ENCODE measurements at regions not wholly inside any gene's neighbourhood (a gene's known extent, or its start where the extent isn't known, plus 50 kb on each side); places are given as distances from the start of the nearest gene placed in this dataset.

- DNase-seq (ENCODE audit: low read depth): no peak
Observed at GRCh38 chr6:14918200-14918907, 327.5 kb upstream of the JARID2 start.

DNA sequence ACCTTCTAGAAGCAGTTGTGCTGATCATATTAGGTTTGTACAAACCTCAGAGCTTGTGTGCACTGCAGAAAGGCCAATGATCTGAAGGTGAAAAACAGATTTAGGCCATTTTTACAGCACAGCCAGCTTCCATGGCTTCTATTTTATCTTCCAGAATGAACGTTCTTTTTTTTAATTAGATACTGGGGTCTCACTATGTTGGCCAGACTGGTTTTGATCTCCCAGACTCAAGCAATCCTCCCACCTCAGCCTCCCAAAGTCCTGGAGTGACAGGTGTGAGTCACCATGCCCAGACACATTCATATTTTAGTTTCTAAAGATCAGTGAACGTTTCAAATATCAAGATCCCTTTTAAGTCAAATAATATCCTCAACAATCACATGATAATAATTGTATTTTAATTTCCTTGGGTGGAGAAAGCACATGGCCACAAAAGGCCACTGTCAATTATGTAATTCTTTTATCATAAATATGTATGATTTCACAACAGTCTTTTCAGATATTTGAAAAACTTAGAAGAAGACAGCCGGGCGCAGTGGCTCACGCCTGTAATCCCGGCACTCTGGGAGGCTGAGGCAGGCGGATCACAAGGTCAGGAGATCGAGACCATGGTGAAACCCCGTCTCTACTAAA is 326.7 kb upstream of the JARID2 start:
- no peak for DNase-seq (ENCODE audit: low read depth)

DNA sequence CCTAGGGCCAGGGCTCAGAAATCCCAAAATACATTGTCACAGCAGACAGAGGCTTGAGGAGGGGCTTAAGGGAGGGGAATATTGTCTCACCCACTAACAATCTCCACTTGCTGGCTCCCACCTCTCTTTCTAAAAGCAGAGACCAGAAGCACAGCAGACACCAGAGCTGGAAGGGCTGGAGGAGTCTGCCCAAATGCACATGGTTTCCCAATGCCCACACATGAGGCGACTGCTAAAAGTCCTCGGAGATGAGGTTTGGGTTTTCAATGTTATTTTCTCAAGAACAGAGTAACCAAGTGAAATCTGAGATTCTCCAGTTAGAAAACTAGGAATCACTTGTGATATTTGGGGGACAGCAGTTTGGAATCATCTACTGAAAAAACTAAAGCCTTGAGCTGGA is 325.6 kb upstream of the JARID2 start:
- DNase-seq (ENCODE audit: low read depth): no peak

GRCh38 chr6:14921170-14921569 is 324.7 kb upstream of the JARID2 start:
- no peak for DNase-seq (ENCODE audit: low read depth)

DNA sequence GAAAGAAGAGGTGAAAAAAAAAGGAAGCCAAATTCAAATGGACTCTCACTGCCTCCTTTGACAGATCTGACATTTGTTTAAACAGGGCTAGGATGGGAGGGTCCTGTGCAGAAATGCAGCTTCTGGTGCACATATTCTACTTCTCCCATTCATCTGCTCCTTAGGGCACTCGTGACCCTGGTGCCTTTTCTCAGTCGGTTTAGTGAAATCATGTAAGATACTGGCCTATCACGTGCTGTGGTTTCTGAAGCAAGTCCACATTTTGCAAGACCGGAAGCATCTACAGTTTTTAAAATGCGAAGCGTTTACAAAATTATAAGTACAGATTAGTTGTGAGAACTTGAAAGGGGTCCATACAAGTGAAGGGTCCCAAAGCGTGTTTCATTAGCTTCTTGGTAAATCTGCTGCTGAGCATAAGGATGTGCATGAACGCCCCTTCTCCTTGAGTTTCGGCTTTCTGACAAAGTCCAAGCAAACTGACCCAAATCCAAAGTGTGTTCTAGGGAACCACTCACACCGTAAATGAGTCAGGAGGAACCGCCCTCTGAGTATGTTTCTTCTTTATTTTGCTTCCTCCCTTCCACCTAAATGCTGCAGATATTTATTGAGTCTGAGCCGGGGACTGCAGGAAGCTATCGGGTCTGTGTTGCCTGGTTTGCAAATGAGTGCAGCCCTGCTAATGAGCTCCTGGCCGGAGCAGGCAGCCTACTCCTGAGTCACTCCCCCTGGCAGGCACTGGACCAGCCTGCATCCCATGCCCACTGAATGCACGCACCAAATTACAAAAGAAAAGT is 323.8 kb upstream of the JARID2 start:
- DNase-seq (ENCODE audit: low read depth): no peak

GRCh38 chr6:14922706-14923460 is 323.0 kb upstream of the JARID2 start:
- DNase-seq (ENCODE audit: low read depth): no peak

DNA sequence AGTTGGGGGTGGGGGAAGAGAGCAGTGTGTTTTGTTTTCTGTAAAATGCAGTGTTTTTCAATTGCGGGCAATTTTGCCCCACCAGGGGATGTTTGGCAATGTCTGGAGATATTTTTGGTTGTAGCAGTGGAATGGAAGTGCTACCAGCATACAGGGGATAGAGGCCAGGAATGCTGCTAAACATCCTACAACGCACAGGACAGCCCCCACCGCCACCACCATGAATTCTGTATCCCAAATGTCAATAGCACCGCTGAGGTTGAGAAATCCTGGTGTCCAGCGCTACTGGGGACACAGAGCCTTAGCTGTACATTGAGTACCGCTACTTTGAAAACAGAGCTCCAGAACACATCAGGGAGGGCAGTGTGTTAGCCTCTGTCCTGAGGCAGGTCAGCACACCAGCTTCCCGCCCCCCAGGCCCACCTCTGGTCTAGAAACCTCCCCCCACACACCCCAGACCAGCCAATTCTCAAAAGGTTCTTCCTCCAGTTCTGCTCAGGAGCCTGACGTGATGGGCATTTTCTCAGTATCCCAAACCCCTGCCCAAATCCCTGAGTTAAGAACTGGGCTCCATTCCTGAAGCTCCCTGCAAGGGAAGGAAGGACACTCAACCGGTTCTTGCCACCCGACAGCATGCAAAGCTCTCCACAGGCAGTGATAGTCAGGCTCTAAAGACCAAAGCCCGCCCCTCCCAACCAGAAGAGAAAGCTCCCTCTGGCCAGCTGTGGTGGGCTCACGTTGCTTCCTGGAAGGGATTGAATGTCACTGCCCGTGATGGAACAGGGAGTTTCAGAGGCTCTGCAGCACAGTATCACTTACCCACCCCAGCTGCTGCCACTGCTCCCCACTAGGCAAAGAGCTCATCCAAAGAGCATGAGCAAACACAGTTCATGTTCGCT is 321.5 kb upstream of the JARID2 start:
- DNase-seq (ENCODE audit: low read depth): no peak

DNA sequence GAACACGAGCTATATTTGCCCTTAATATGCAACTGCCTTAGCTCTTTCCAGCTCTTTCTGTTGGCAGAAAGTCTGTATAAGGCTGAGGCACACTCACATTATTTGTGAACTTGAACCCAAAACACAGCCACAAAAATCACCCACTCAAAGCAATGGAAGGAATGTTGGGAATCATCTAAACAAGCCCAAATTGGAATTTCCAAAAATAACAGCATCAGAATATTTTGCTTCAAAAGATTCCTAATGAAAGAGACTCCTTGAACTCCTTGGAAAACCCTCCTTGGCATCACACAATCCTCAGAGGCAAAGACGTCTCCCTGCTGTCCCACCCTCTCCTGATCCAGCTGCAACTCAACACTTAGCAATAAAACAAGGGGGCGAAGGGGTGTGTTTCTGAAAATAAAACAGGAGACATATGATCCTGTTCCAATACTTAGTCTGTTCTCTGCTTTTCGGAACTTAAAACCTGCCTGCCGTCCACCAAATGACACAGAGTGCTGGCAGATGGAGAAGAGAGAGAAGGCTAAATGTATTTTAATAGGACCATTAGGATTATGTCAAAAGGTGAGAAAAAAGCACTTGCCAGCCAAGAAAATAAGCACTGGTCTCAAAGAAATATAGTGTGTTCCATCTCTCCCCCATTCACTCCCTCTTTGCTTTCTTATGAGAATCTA is 320.7 kb upstream of the JARID2 start:
- DNase-seq (ENCODE audit: low read depth): no peak

GRCh38 chr6:14925699-14926026 is 320.2 kb upstream of the JARID2 start:
- DNase-seq (ENCODE audit: low read depth): no peak

- no peak for DNase-seq (ENCODE audit: low read depth)
Observed at GRCh38 chr6:14927398-14927797, 318.5 kb upstream of the JARID2 start.

DNA sequence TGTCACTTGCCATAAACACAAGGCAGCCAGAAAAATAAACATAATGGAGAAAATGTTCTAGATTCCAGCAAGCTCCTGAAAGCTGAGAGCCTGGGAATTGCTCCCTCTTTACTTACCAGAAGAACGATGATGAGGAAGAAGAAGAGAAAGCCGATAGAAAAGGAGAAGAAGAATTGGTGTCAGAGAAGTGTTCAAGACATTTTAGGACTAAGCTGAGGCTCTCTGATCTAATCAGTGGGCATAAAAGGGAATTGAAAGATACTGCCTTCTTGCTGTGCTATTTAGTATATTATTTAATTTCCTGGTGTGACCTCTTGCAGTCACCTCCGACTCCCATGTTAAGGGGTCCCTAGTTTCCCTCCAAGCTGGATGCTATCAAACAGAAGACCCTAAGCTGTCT is 316.6 kb upstream of the JARID2 start:
- no peak for DNase-seq (ENCODE audit: low read depth)

DNA sequence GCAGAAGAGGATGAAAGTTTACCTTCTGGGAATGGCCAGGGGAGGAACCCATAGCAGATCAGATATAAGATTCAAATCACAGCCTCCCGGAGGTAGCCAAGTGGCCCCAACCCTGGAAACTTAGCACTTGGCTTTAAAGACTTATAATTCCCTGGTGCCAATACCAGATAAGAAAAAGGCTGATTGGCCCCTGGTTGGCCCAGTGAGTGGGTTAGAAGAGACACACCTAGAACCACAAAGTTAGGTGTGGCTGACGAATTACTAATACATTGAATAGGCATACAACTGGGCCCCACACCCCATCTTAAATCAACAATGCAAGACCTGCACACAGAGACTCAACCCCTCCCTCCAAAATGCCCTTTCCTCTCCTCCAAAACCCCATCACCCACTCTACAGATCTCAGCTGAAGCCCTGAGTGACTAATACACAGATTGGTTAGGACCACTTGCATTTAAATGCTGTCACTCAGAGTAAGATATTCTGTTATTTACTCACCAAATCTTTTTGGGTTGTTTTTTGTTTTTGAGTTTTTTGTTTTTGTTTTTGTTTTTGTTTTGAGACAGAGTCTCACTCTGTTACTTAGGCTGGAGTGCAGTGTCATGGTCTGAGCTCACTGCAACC is 315.4 kb upstream of the JARID2 start:
- DNase-seq (ENCODE audit: low read depth): no peak

- no peak for DNase-seq (ENCODE audit: low read depth)
Observed at GRCh38 chr6:14932485-14933182, 313.2 kb upstream of the JARID2 start.

DNA sequence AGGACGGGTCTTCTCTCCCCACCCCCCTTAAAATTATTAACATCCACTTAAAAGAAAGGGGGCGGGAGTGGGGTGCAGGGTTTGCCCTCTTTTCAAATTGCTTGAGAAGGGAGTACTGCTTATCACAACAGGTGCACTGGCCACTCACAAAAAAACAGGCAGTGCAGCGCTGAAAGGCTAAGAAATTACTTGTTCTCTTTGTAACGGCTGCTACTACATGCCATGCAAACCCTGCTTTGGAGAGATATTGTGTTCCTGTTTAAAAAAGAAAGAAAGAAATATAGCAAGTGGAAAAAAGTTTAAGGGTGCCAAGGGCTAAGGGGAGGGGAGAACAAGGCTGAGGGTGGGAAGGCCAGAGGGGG is 312.7 kb upstream of the JARID2 start:
- DNase-seq (ENCODE audit: low read depth): no peak

- no peak for DNase-seq (ENCODE audit: low read depth)
Observed at GRCh38 chr6:14934013-14934412, 311.9 kb upstream of the JARID2 start.

DNA sequence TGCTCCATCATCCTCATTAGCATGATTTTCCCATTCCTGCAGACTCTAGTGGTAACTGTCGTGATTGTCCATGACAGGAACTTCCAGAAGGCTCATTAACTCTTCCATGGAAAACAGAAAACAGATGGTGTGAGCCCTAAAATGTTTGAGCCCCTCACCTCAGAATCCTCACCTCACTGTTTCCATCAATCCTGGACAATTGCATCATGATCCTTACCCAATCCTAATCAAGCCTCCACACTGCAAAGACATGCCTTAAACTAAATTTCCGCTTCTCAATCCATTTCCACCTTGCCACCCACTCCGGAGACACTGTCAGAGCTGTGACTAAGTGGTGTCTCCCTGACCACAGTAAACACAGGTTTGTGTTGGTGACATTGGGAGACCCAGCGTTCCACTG is 311.0 kb upstream of the JARID2 start:
- DNase-seq (ENCODE audit: low read depth): no peak

DNA sequence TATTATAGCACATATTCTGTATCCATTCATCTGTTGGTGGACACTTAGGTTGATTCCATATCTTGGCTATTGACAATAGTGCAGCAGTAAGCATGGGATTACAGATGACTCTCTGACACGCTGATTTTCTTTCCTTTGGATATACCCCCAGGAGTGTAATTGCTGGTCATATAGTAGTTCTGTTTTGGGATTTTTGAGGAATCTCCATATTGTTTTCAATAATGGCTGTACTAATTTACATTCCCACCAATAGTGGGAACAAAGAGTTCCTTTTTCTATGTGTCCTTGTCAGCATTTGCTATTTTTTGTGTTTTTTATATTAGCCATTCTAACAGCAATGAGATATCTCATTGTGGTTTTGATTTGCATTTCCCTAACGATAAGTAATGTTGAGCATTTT is 309.0 kb upstream of the JARID2 start:
- no peak for DNase-seq (ENCODE audit: low read depth)

- no peak for DNase-seq (ENCODE audit: low read depth)
Observed at GRCh38 chr6:14943116-14943515, 302.8 kb upstream of the JARID2 start.

GRCh38 chr6:14944593-14944992 is 301.3 kb upstream of the JARID2 start:
- no peak for DNase-seq (ENCODE audit: low read depth)
